GM23338 (cell line): ENCODE measurements at regions not wholly inside any gene's neighbourhood (a gene's known extent, or its start where the extent isn't known, plus 50 kb on each side); places are given as distances from the start of the nearest gene placed in this dataset.

ENCODE experiments used
- ATAC-seq: fragments of 200-7000 bp; cut with Tn5 transposase; 3 replicates; pipeline ENCODE4 v1.9.1; 2020
- DNase-seq: peaks from one replicate; pipeline ENCODE4 v3.0.0-alpha.2; 2015; ENCODE audit warnings: low spot score
- H2AFZ ChIP-seq: fragments of 200-600 bp; sonication (generic); 2 replicates; pipeline ENCODE4 v1.8.0; 2016; ENCODE audit warnings: antibody characterized with exemption, mild to moderate bottlenecking, moderate library complexity
- H3F3A ChIP-seq: fragments of 200-600 bp; sonication (generic); replicated peaks from 2 replicates; pipeline ENCODE4 v1.8.0; 2017; ENCODE audit warnings: antibody characterized with exemption, mixed run types, low read depth
- H3K27ac ChIP-seq: fragments of 200-600 bp; sonication (generic); 2 replicates; pipeline ENCODE4 v1.6.1; 2016; ENCODE audit warnings: low read depth
- H3K27me3 ChIP-seq: fragments of 200-600 bp; sonication (generic); 2 replicates; pipeline ENCODE4 v1.8.0; 2016; ENCODE audit warnings: mild to moderate bottlenecking, mixed run types, moderate library complexity; ENCODE audit not compliant: insufficient read depth
- H3K36me3 ChIP-seq: fragments of 200-600 bp; sonication (generic); 2 replicates; pipeline ENCODE4 v1.8.0; 2016; ENCODE audit warnings: mild to moderate bottlenecking; ENCODE audit not compliant: insufficient read depth
- H3K4me1 ChIP-seq: fragments of 200-600 bp; sonication (generic); 2 replicates; pipeline ENCODE4 v1.8.0; 2016; ENCODE audit warnings: mild to moderate bottlenecking, moderate library complexity; ENCODE audit not compliant: insufficient read depth
- H3K4me2 ChIP-seq: fragments of 200-600 bp; sonication (generic); 2 replicates; pipeline ENCODE4 v1.7.1; 2017; ENCODE audit warnings: mixed run types
- H3K4me3 ChIP-seq: fragments of 200-600 bp; sonication (generic); 2 replicates; pipeline ENCODE4 v1.6.1; 2016; ENCODE audit warnings: mixed run types
- H3K79me2 ChIP-seq: fragments of 200-600 bp; sonication (generic); replicated peaks from 2 replicates; pipeline ENCODE4 v1.8.0; 2017; ENCODE audit warnings: mild to moderate bottlenecking; ENCODE audit not compliant: insufficient read depth
- H3K9me2 ChIP-seq: fragments of 200-600 bp; sonication (generic); 2 replicates; pipeline ENCODE4 v1.8.0; 2017; ENCODE audit not compliant: insufficient read depth
- H4K20me1 ChIP-seq: fragments of 200-600 bp; sonication (generic); replicated peaks from 2 replicates; pipeline ENCODE4 v1.8.0; 2017; ENCODE audit warnings: mild to moderate bottlenecking; ENCODE audit not compliant: insufficient read depth
- H3K27ac Mint-ChIP-seq: 2 replicates; pipeline ENCODE4 v1.8.0; 2020; ENCODE audit warnings: inconsistent platforms, mild to moderate bottlenecking, moderate library complexity, mixed read lengths
- H3K27me3 Mint-ChIP-seq: 3 replicates; pipeline ENCODE4 v1.8.0; 2022; ENCODE audit warnings: low read depth, mild to moderate bottlenecking, moderate library complexity, mixed read lengths, inconsistent platforms; ENCODE audit not compliant: insufficient read depth, poor library complexity
- H3K36me3 Mint-ChIP-seq: 3 replicates; pipeline ENCODE4 v1.8.0; 2021; ENCODE audit warnings: low read depth, mild to moderate bottlenecking, inconsistent platforms, moderate library complexity, mixed read lengths
- H3K4me1 Mint-ChIP-seq: 3 replicates; pipeline ENCODE4 v1.8.0; 2020; ENCODE audit warnings: mild to moderate bottlenecking, inconsistent platforms, mixed read lengths
- H3K4me3 Mint-ChIP-seq: 3 replicates; pipeline ENCODE4 v1.8.0; 2021; ENCODE audit warnings: moderate library complexity, mild to moderate bottlenecking, inconsistent platforms, mixed read lengths
- H3K9me3 Mint-ChIP-seq: 3 replicates; pipeline ENCODE4 v1.8.0; 2020; ENCODE audit warnings: moderate library complexity, mild to moderate bottlenecking, inconsistent platforms, mixed read lengths
- ETS1 ChIP-seq: IDR thresholded peaks from 2 replicates; pipeline ENCODE4 v1.6.1; 2016; ENCODE audit warnings: antibody characterized with exemption
- EZH2 ChIP-seq: fragments of 200-600 bp; sonication (generic); IDR thresholded peaks from one replicate; pipeline ENCODE4 v1.8.0; 2017; ENCODE audit warnings: antibody characterized with exemption, mild to moderate bottlenecking, low read depth; ENCODE audit not compliant: unreplicated experiment
- ZNF114 ChIP-seq: fragments of 250-450 bp; sonication (Bioruptor Pico); IDR thresholded peaks from 2 replicates; pipeline ENCODE4 v1.5.0; 2020; ENCODE audit warnings: mild to moderate bottlenecking, moderate library complexity
- ZNF331 ChIP-seq: fragments of 250-450 bp; sonication (Bioruptor Pico); IDR thresholded peaks from 2 replicates; pipeline ENCODE4 v1.5.0; 2020; ENCODE audit warnings: low read depth, mild to moderate bottlenecking, moderate library complexity
- TF ChIP-seq, protein P1 (sequence below): fragments of 250-450 bp; sonication (Bioruptor Pico); IDR thresholded peaks from 2 replicates; pipeline ENCODE4 v1.5.0; 2020; ENCODE audit warnings: mild to moderate bottlenecking, moderate library complexity

- H3K36me3 ChIP-seq: no peaks in the 10 kb centered on the region
- no peak overlapping the region for H3K27ac ChIP-seq
- DNase-seq (no peak), ATAC-seq (no peak)
- Mint-ChIP-seq H3K27ac (no peak overlapping the region), H3K36me3 (no peaks in the 10 kb centered on the region), H3K9me3 (no peaks in the 10 kb centered on the region; the same call in 2 of the 3 replicates), H3K4me1 (peaks cover 7% of the 10 kb centered on the region), H3K4me3 (no peak overlapping the region), H3K27me3 (peaks cover 3% of the 10 kb centered on the region)
- H3F3A ChIP-seq: no peaks in the 10 kb centered on the region
- H4K20me1 ChIP-seq: no peaks in the 10 kb centered on the region
- H3K4me2 ChIP-seq: no peak overlapping the region
- TF ChIP-seq ETS1 (no peak), ZNF331 (CRISPR knock-in tag) (no peak), EZH2 (no peak), ZNF114 (CRISPR knock-in tag) (no peak)
- TF ChIP-seq, protein P1, sequence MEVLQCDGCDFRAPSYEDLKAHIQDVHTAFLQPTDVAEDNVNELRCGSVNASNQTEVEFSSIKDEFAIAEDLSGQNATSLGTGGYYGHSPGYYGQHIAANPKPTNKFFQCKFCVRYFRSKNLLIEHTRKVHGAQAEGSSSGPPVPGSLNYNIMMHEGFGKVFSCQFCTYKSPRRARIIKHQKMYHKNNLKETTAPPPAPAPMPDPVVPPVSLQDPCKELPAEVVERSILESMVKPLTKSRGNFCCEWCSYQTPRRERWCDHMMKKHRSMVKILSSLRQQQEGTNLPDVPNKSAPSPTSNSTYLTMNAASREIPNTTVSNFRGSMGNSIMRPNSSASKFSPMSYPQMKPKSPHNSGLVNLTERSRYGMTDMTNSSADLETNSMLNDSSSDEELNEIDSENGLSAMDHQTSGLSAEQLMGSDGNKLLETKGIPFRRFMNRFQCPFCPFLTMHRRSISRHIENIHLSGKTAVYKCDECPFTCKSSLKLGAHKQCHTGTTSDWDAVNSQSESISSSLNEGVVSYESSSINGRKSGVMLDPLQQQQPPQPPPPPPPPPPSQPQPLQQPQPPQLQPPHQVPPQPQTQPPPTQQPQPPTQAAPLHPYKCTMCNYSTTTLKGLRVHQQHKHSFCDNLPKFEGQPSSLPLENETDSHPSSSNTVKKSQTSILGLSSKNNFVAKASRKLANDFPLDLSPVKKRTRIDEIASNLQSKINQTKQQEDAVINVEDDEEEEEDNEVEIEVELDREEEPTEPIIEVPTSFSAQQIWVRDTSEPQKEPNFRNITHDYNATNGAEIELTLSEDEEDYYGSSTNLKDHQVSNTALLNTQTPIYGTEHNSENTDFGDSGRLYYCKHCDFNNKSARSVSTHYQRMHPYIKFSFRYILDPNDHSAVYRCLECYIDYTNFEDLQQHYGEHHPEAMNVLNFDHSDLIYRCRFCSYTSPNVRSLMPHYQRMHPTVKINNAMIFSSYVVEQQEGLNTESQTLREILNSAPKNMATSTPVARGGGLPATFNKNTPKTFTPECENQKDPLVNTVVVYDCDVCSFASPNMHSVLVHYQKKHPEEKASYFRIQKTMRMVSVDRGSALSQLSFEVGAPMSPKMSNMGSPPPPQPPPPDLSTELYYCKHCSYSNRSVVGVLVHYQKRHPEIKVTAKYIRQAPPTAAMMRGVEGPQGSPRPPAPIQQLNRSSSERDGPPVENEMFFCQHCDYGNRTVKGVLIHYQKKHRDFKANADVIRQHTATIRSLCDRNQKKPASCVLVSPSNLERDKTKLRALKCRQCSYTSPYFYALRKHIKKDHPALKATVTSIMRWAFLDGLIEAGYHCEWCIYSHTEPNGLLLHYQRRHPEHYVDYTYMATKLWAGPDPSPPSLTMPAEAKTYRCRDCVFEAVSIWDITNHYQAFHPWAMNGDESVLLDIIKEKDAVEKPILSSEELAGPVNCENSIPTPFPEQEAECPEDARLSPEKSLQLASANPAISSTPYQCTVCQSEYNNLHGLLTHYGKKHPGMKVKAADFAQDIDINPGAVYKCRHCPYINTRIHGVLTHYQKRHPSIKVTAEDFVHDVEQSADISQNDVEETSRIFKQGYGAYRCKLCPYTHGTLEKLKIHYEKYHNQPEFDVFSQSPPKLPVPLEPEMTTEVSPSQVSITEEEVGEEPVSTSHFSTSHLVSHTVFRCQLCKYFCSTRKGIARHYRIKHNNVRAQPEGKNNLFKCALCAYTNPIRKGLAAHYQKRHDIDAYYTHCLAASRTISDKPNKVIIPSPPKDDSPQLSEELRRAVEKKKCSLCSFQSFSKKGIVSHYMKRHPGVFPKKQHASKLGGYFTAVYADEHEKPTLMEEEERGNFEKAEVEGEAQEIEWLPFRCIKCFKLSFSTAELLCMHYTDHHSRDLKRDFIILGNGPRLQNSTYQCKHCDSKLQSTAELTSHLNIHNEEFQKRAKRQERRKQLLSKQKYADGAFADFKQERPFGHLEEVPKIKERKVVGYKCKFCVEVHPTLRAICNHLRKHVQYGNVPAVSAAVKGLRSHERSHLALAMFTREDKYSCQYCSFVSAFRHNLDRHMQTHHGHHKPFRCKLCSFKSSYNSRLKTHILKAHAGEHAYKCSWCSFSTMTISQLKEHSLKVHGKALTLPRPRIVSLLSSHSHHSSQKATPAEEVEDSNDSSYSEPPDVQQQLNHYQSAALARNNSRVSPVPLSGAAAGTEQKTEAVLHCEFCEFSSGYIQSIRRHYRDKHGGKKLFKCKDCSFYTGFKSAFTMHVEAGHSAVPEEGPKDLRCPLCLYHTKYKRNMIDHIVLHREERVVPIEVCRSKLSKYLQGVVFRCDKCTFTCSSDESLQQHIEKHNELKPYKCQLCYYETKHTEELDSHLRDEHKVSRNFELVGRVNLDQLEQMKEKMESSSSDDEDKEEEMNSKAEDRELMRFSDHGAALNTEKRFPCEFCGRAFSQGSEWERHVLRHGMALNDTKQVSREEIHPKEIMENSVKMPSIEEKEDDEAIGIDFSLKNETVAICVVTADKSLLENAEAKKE: no peak
- no peak overlapping the region for H2AFZ ChIP-seq
- H3K27me3 ChIP-seq: no peaks in the 10 kb centered on the region
- H3K79me2 ChIP-seq: no peaks in the 10 kb centered on the region
- no peak overlapping the region for H3K4me3 ChIP-seq
- no peaks in the 10 kb centered on the region for H3K4me1 ChIP-seq
- H3K9me2 ChIP-seq: no peaks in the 10 kb centered on the region
Measured at GRCh38 chr1:229943148-229943714, 123.8 kb upstream of the GALNT2 start.
